ENCODE measurements at regions not wholly inside any gene's neighbourhood (a gene's known extent, or its start where the extent isn't known, plus 50 kb on each side); places are given as distances from the start of the nearest gene placed in this dataset.

- no peaks in the 10 kb centered on the region for H3K4me1 Mint-ChIP-seq (ENCODE audit: unreplicated experiment)
- no peak overlapping the region for H3K4me3 Mint-ChIP-seq
- DNase-seq (ENCODE audit: extremely low spot score, unreplicated experiment) = no peak
- H3K27ac Mint-ChIP-seq = no peak overlapping the region
- H3K36me3 Mint-ChIP-seq = peaks cover 12% of the 10 kb centered on the region
- H3K27me3 Mint-ChIP-seq = no peaks in the 10 kb centered on the region
- H3K9me3 Mint-ChIP-seq = peaks cover 5% of the 10 kb centered on the region
- TF ChIP-seq CTCF (conservative IDR thresholded peaks at IDR 0.05) = no peak
Measured at GRCh38 chr17:63029541-63029940, 63.5 kb downstream of the TANC2 start.

- Mint-ChIP-seq H3K36me3 (peaks cover 12% of the 10 kb centered on the region), H3K4me3 (no peak overlapping the region), H3K27ac (no peak overlapping the region), H3K4me1 (ENCODE audit: unreplicated experiment) (no peaks in the 10 kb centered on the region), H3K27me3 (no peaks in the 10 kb centered on the region), H3K9me3 (peaks cover 5% of the 10 kb centered on the region)
- DNase-seq (ENCODE audit: extremely low spot score, unreplicated experiment) = no peak
- TF ChIP-seq CTCF (conservative IDR thresholded peaks at IDR 0.05) = no peak
Measured at GRCh38 chr17:63032142-63032541, 66.1 kb downstream of the TANC2 start.

GRCh38 chr17:63033142-63033541 is 67.1 kb downstream of the TANC2 start:
- Mint-ChIP-seq H3K36me3 (peaks cover 12% of the 10 kb centered on the region), H3K27me3 (no peaks in the 10 kb centered on the region), H3K27ac (no peak overlapping the region), H3K4me1 (ENCODE audit: unreplicated experiment) (no peaks in the 10 kb centered on the region), H3K9me3 (peaks cover 5% of the 10 kb centered on the region), H3K4me3 (no peak overlapping the region)
- DNase-seq (ENCODE audit: extremely low spot score, unreplicated experiment) = no peak
- no peak for TF ChIP-seq CTCF (conservative IDR thresholded peaks at IDR 0.05)

- peaks cover 12% of the 10 kb centered on the region for H3K36me3 Mint-ChIP-seq
- no peak for DNase-seq (ENCODE audit: extremely low spot score, unreplicated experiment)
- H3K4me1 Mint-ChIP-seq (ENCODE audit: unreplicated experiment) = peaks cover 9% of the 10 kb centered on the region
- no peak overlapping the region for H3K27ac Mint-ChIP-seq
- no peaks in the 10 kb centered on the region for H3K27me3 Mint-ChIP-seq
- no peak for TF ChIP-seq CTCF (conservative IDR thresholded peaks at IDR 0.05)
- no peak overlapping the region for H3K4me3 Mint-ChIP-seq
- H3K9me3 Mint-ChIP-seq = peaks cover 5% of the 10 kb centered on the region
Measured at GRCh38 chr17:63035271-63035670, 69.2 kb downstream of the TANC2 start.

- Mint-ChIP-seq H3K36me3 (peaks cover 12% of the 10 kb centered on the region), H3K9me3 (peaks cover 5% of the 10 kb centered on the region), H3K4me3 (no peak overlapping the region), H3K4me1 (ENCODE audit: unreplicated experiment) (peaks cover 11% of the 10 kb centered on the region), H3K27ac (no peak overlapping the region), H3K27me3 (no peaks in the 10 kb centered on the region)
- DNase-seq (ENCODE audit: extremely low spot score, unreplicated experiment) = no peak
- no peak for TF ChIP-seq CTCF (conservative IDR thresholded peaks at IDR 0.05)
Measured at GRCh38 chr17:63035695-63036094, 69.7 kb downstream of the TANC2 start.

- no peaks in the 10 kb centered on the region for H3K27me3 Mint-ChIP-seq
Measured at GRCh38 chr17:63039342-63039741, 73.3 kb downstream of the TANC2 start.

More at GRCh38 chr17:63039342-63039741, 73.3 kb downstream of the TANC2 start:
- H3K27ac Mint-ChIP-seq = no peak overlapping the region
- H3K4me3 Mint-ChIP-seq = no peak overlapping the region
- no peak for DNase-seq (ENCODE audit: extremely low spot score, unreplicated experiment)
- TF ChIP-seq CTCF (conservative IDR thresholded peaks at IDR 0.05) = no peak
- H3K36me3 Mint-ChIP-seq = peaks cover under 1% of the 10 kb centered on the region
- peaks cover 11% of the 10 kb centered on the region for H3K4me1 Mint-ChIP-seq (ENCODE audit: unreplicated experiment)
- H3K9me3 Mint-ChIP-seq = no peaks in the 10 kb centered on the region

Data from type B pancreatic cell (in vitro differentiated cells).